NCI-H2227 (cell line): ENCODE measurements at regions not wholly inside any gene's neighbourhood (a gene's known extent, or its start where the extent isn't known, plus 50 kb on each side); places are given as distances from the start of the nearest gene placed in this dataset.
"Not testable (repeated sequence)": the region's sequence is repeated elsewhere in the genome, so short reads cannot be mapped to it uniquely, and the experiment has no call there.

Experiments used
- DNase-seq: peaks from one replicate; lab custom pipeline; 2025; ENCODE audit not compliant: unreplicated experiment; lab: John Stamatoyannopoulos, UW

- DNase-seq = no peak
Measured at GRCh38 chr6:11961923-11962322, 50.2 kb upstream of the HIVEP1 start.

GRCh38 chr6:11960909-11961779 lies 51.0 kb upstream of the HIVEP1 start:
- no peak for DNase-seq

GRCh38 chr6:11956781-11957180 lies 55.3 kb upstream of the HIVEP1 start:
- DNase-seq = no peak

GRCh38 chr6:11953641-11954040 lies 58.5 kb upstream of the HIVEP1 start:
- no peak for DNase-seq

GRCh38 chr6:11952316-11952715 lies 59.8 kb upstream of the HIVEP1 start:
- DNase-seq = no peak

GRCh38 chr6:11951868-11952267 lies 60.2 kb upstream of the HIVEP1 start:
- no peak for DNase-seq

GRCh38 chr6:11950109-11950508 lies 62.0 kb upstream of the HIVEP1 start:
- DNase-seq = no peak

GRCh38 chr6:11947575-11947974 lies 64.5 kb upstream of the HIVEP1 start:
- DNase-seq = no peak

GRCh38 chr6:11947063-11947462 lies 65.0 kb upstream of the HIVEP1 start:
- DNase-seq = no peak

GRCh38 chr6:11944111-11944510 lies 68.0 kb upstream of the HIVEP1 start:
- no peak for DNase-seq

- DNase-seq = no peak
Measured at GRCh38 chr6:11943060-11943459, 69.1 kb upstream of the HIVEP1 start.

- DNase-seq = no peak
Measured at GRCh38 chr6:11942185-11942864, 69.8 kb upstream of the HIVEP1 start.

GRCh38 chr6:11940532-11941166 lies 71.5 kb upstream of the HIVEP1 start:
- not testable (repeated sequence) for DNase-seq

- DNase-seq = peak; percentile 29
Measured at GRCh38 chr6:11938285-11938890, 73.7 kb upstream of the HIVEP1 start.

- DNase-seq = no peak
Measured at GRCh38 chr6:11934638-11935037, 77.5 kb upstream of the HIVEP1 start.

- not testable (repeated sequence) for DNase-seq
Measured at GRCh38 chr6:11932892-11933291, 79.2 kb upstream of the HIVEP1 start.

GRCh38 chr6:11931296-11932035 lies 80.6 kb upstream of the HIVEP1 start:
- DNase-seq = no peak

GRCh38 chr6:11930834-11931233 lies 81.3 kb upstream of the HIVEP1 start:
- DNase-seq = not testable (repeated sequence)

- no peak for DNase-seq
Measured at GRCh38 chr6:11930240-11930639, 81.9 kb upstream of the HIVEP1 start.

GRCh38 chr6:11929241-11929835 lies 82.8 kb upstream of the HIVEP1 start:
- DNase-seq = peak; percentile 3
